Panc1 (cell line): ENCODE measurements at regions not wholly inside any gene's neighbourhood (a gene's known extent, or its start where the extent isn't known, plus 50 kb on each side); places are given as distances from the start of the nearest gene placed in this dataset.

Experiments used
- ATAC-seq: fragments of 200-7000 bp; cut with Tn5 transposase; 2 replicates; pipeline ENCODE4 v1.9.1; 2020; ENCODE audit warnings: mild to moderate bottlenecking, moderate library complexity
- BruUV-seq: library from RNA; stranded (reverse); fragments of 400-500 nt; replicated peaks from 2 replicates; lab custom pipeline; 2021; lab: Mats Ljungman, UMichigan
- CTCF ChIA-PET: fragments of 300-600 bp; sonication (Branson Sonifier 250); formaldehyde crosslinking; loops from one replicate; lab custom pipeline; 2022; ENCODE audit warnings: antibody characterized with exemption; lab: Charles Lee
- POLR2A ChIA-PET: fragments of 300-600 bp; sonication (Branson Sonifier 250); formaldehyde crosslinking; loops from one replicate; lab custom pipeline; 2022; ENCODE audit warnings: antibody characterized with exemption; lab: Charles Lee
- DNase-seq: peaks from one replicate; pipeline ENCODE4 v3.0.0-alpha.2; 2010; ENCODE audit warnings: low read depth, low spot score
- H3K27ac ChIP-seq: 2 replicates; pipeline ENCODE4 v1.5.1; 2011; ENCODE audit warnings: mild to moderate bottlenecking, low read length, inconsistent platforms
- H3K27me3 ChIP-seq: fragments of 200-500 bp; sonication (Bioruptor generic); 2 replicates; pipeline ENCODE4 v1.6.0; 2014; ENCODE audit warnings: low read length, inconsistent platforms; ENCODE audit not compliant: control insufficient read depth, insufficient read depth
- H3K36me3 ChIP-seq: fragments of 200-500 bp; sonication (Bioruptor generic); 2 replicates; pipeline ENCODE4 v1.5.1; 2014; ENCODE audit warnings: inconsistent platforms, mild to moderate bottlenecking, low read length, moderate library complexity; ENCODE audit not compliant: control insufficient read depth, insufficient read depth
- H3K4me1 ChIP-seq: 2 replicates; pipeline ENCODE4 v1.5.1; 2011; ENCODE audit warnings: inconsistent platforms, mild to moderate bottlenecking, low read length, moderate library complexity; ENCODE audit not compliant: control insufficient read depth, insufficient read depth
- H3K4me3 ChIP-seq, 2 experiments: 2 replicates each; pipeline ENCODE4 v1.5.1; 2011 to 2012; ENCODE audit warnings: low read depth in 2 of 2, low read length in 2 of 2, mild to moderate bottlenecking in 2 of 2, inconsistent platforms in 1 of 2, moderate library complexity in 1 of 2
- H3K9me3 ChIP-seq: fragments of 200-500 bp; sonication (Bioruptor generic); 2 replicates; pipeline ENCODE4 v1.5.1; 2014; ENCODE audit warnings: low read depth, mild to moderate bottlenecking, inconsistent platforms, low read length, moderate library complexity; ENCODE audit not compliant: control insufficient read depth, insufficient read depth
- CTCF ChIP-seq: fragments of 450-650 bp; IDR thresholded peaks from 2 replicates; pipeline ENCODE4 v1.5.1; 2017; ENCODE audit warnings: mild to moderate bottlenecking
- POLR2AphosphoS5 ChIP-seq: IDR thresholded peaks from 2 replicates; pipeline ENCODE4 v1.6.1; 2012; ENCODE audit warnings: mild to moderate bottlenecking, low read depth, low read length, moderate library complexity
- REST ChIP-seq, 2 experiments: IDR thresholded peaks; 2 replicates each; pipeline ENCODE4 v1.6.1; 2011 to 2012; ENCODE audit warnings: low read depth in 2 of 2, control low read depth in 1 of 2, low read length in 1 of 2, mild to moderate bottlenecking in 1 of 2, moderate library complexity in 1 of 2; ENCODE audit not compliant: insufficient read depth in 1 of 2
- SIN3A ChIP-seq: IDR thresholded peaks from 2 replicates; pipeline ENCODE4 v1.6.1; 2012; ENCODE audit warnings: low read depth, mild to moderate bottlenecking, low read length, moderate library complexity, borderline replicate concordance; ENCODE audit not compliant: insufficient read depth
- TCF7L2 ChIP-seq: IDR thresholded peaks from 2 replicates; pipeline ENCODE4 v1.6.1; 2011; ENCODE audit warnings: mild to moderate bottlenecking, low read depth, low read length, inconsistent platforms
- in situ Hi-C: cut with HindIII; loops from 2 replicates; pipeline ENCODE4 v1.10.0; 2016; ENCODE audit warnings: low sequenced_read_pairs, low pct_unique_long_range_greater_than_20kb
- intact Hi-C: fragments of 100-400 bp; cut with micrococcal nuclease; formaldehyde crosslinking; loops from one replicate; pipeline ENCODE4 v1.10.0; 2022; ENCODE audit not compliant: unreplicated experiment

- H3K4me3 ChIP-seq = no peak overlapping the region
- TF ChIP-seq SIN3A (no peak), POLR2AphosphoS5 (no peak), REST (IDR thresholded peaks at IDR 0.05; ENCODE audit: insufficient read depth in 1 of 2, low read depth in 2 of 2, low read length in 1 of 2) (no peak), TCF7L2 (no peak), CTCF (no peak)
- BruUV-seq = no TSS peak
- H3K4me1 ChIP-seq = no peaks in the 10 kb centered on the region
- ATAC-seq (no peak), DNase-seq (no peak)
- no peaks in the 10 kb centered on the region for H3K36me3 ChIP-seq
- ChIA-PET CTCF (no interaction called here), POLR2A (no interaction called here)
- in situ Hi-C loops = no loop called here
- intact Hi-C loops = no loop called here
- no peak overlapping the region for H3K27ac ChIP-seq
- H3K27me3 ChIP-seq = no peaks in the 10 kb centered on the region
- no peaks in the 10 kb centered on the region for H3K9me3 ChIP-seq
Observed at GRCh38 chr18:67068608-67069007, 447.9 kb downstream of the DSEL start.

GRCh38 chr18:67047334-67047733, 443.4 kb upstream of the CDH19 start:
- Histone ChIP-seq H3K36me3 (no peaks in the 10 kb centered on the region), H3K4me1 (no peaks in the 10 kb centered on the region), H3K27ac (no peak overlapping the region), H3K27me3 (no peaks in the 10 kb centered on the region), H3K9me3 (no peaks in the 10 kb centered on the region), H3K4me3 (no peak overlapping the region)
- ChIA-PET CTCF (no interaction called here), POLR2A (no interaction called here)
- DNase-seq (no peak), ATAC-seq (no peak)
- TF ChIP-seq CTCF (no peak), TCF7L2 (no peak), POLR2AphosphoS5 (no peak), REST (IDR thresholded peaks at IDR 0.05; ENCODE audit: insufficient read depth in 1 of 2, low read depth in 2 of 2, low read length in 1 of 2) (no peak), SIN3A (no peak)
- no TSS peak for BruUV-seq
- intact Hi-C loops (no loop called here), in situ Hi-C loops (no loop called here)
